Esophagus squamous epithelium (tissue), 5 donors: ENCODE measurements at regions not wholly inside any gene's neighbourhood (a gene's known extent, or its start where the extent isn't known, plus 50 kb on each side); places are given as distances from the start of the nearest gene placed in this dataset.
"Not testable (repeated sequence)": the region's sequence is repeated elsewhere in the genome, so short reads cannot be mapped to it uniquely, and the experiment has no call there.

Experiments used
- DNase-seq: peaks from one replicate; lab custom pipeline; 2025; lab: John Stamatoyannopoulos, UW
- H3K27ac ChIP-seq, 4 donors: fragments of 200-600 bp; sonication (generic); one replicate each; pipeline ENCODE4 v1.5.1; 2016 to 2019; ENCODE audit warnings: mild to moderate bottlenecking in 1 of 4
- H3K27me3 ChIP-seq, 4 donors: fragments of 200-600 bp; sonication (generic); 1 replicate in 3 of 4; 2 replicates in 1 of 4; pipeline versions ENCODE4 v1.5.1 to v1.6.0; 2017 to 2021; ENCODE audit warnings: antibody characterized with exemption in 1 of 4
- H3K36me3 ChIP-seq, 3 donors: fragments of 200-600 bp; sonication (generic); one replicate each; pipeline ENCODE4 v1.5.1; 2016 to 2019
- H3K4me1 ChIP-seq, 3 donors: fragments of 200-600 bp; sonication (generic); one replicate each; pipeline ENCODE4 v1.5.1; 2017 to 2019
- H3K4me3 ChIP-seq, 4 donors: fragments of 200-600 bp; sonication (generic); 1 replicate in 3 of 4; 2 replicates in 1 of 4; pipeline ENCODE4 v1.5.1; 2016 to 2019; ENCODE audit warnings: mild to moderate bottlenecking in 2 of 4, moderate library complexity in 1 of 4
- H3K9me3 ChIP-seq, 3 donors: fragments of 200-600 bp; sonication (generic); one replicate each; pipeline ENCODE4 v1.5.1; 2016 to 2019
- POLR2A ChIP-seq, 4 donors: fragments of 450-650 bp; IDR thresholded peaks; one replicate each; pipeline ENCODE4 v1.6.1; 2017; ENCODE audit warnings: antibody characterized with exemption in 4 of 4, mild to moderate bottlenecking in 4 of 4, moderate library complexity in 3 of 4
- WGBS, 2 donors: methylation state at CpG; one replicate each; pipeline ENCODE4 v1.1.5; 2018; 5-methylcytosine and 5-hydroxymethylcytosine counted together
- intact Hi-C: fragments of 100-400 bp; cut with DNase I; formaldehyde crosslinking; loops from one replicate; pipeline ENCODE4 v1.15.0; 2022
- TF ChIP-seq, protein P1 (sequence below), 6 experiments: fragments of 450-650 bp in 4 of 6; fragments of 200-600 bp in 2 of 6; sonication (generic) in 2 of 6; IDR thresholded peaks; one replicate each; pipeline ENCODE4 v1.5.1; 2016 to 2019; ENCODE audit warnings: antibody characterized with exemption in 6 of 6, mild to moderate bottlenecking in 4 of 6, moderate library complexity in 4 of 6
- donor health status: DM: yes; HTN: yes; CAD: no.

DNA sequence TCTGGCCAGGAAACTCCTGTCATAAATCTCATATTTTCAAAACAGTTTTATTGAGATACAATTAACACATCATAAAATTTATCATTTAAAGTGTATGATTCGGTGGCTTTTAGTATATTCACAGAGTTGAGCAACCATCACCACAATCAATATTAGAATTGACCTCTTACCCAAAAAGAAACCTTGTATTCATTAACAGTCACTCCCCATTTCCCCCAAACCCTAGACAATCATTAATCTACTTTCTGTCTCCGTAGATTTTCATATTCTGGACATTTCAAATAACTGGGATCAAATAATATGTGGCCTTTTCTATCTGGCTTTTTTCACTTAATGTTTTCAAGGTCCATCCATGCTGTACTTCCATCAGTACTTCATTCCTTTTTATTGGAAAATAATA is 145.7 kb upstream of the RORA start:
- Histone ChIP-seq H3K9me3 (no peaks in the 10 kb centered on the region), H3K36me3 (no peaks in the 10 kb centered on the region), H3K4me3 (no peak overlapping the region), H3K4me1 (no peaks in the 10 kb centered on the region), H3K27ac (no peak overlapping the region), H3K27me3 (no peaks in the 10 kb centered on the region)
- 83 to 87% methylated on average over 2 of the region's 2 CpGs for WGBS, 2 donors
- TF ChIP-seq, protein P1, sequence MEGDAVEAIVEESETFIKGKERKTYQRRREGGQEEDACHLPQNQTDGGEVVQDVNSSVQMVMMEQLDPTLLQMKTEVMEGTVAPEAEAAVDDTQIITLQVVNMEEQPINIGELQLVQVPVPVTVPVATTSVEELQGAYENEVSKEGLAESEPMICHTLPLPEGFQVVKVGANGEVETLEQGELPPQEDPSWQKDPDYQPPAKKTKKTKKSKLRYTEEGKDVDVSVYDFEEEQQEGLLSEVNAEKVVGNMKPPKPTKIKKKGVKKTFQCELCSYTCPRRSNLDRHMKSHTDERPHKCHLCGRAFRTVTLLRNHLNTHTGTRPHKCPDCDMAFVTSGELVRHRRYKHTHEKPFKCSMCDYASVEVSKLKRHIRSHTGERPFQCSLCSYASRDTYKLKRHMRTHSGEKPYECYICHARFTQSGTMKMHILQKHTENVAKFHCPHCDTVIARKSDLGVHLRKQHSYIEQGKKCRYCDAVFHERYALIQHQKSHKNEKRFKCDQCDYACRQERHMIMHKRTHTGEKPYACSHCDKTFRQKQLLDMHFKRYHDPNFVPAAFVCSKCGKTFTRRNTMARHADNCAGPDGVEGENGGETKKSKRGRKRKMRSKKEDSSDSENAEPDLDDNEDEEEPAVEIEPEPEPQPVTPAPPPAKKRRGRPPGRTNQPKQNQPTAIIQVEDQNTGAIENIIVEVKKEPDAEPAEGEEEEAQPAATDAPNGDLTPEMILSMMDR (IDR thresholded peaks at IDR 0.05): no peak
- no peak for TF ChIP-seq POLR2A (IDR thresholded peaks at IDR 0.05)
- intact Hi-C loops: no loop called here
- DNase-seq: no peak

GRCh38 chr15:61367953-61368352 is 138.9 kb upstream of the RORA start:
- Histone ChIP-seq H3K27me3 (peaks cover 0 to 13% (median 0%) of the 10 kb centered on the region in 4 donors), H3K9me3 (peaks cover 0 to 7% (median 0%) of the 10 kb centered on the region in 3 donors), H3K36me3 (no peaks in the 10 kb centered on the region), H3K4me1 (no peaks in the 10 kb centered on the region), H3K4me3 (no peak overlapping the region), H3K27ac (no peak overlapping the region)
- 92 to 100% methylated on average over 2 of the region's 2 CpGs for WGBS, 2 donors
- TF ChIP-seq POLR2A (IDR thresholded peaks at IDR 0.05): no peak
- TF ChIP-seq, protein P1 (IDR thresholded peaks at IDR 0.05): peak in 1 of 6 experiments; percentile 27
- DNase-seq: no peak
- intact Hi-C loops: no loop called here

DNA sequence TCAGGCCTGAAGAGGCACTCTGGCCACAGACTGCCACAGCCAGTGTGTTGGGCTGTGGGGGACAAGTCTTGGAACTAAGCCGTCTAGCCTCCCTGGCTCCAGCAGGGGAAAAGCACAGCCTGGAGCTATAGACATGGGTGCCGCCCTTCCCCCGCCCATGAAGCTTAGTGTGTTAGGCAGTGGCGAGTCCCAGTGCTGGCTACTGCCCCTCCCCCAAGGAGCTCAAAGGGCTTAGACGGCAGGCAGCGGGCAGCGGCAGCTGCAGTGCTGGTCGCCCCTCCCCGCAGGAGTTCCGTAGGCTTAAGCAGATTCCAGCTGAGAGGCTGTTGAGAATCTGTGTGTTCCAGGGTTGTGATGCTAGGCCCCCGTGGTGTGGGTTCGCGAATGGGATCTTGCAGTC is 135.8 kb upstream of the RORA start:
- no peak overlapping the region for H3K27ac ChIP-seq
- TF ChIP-seq POLR2A (IDR thresholded peaks at IDR 0.05): no peak
- TF ChIP-seq, protein P1 (IDR thresholded peaks at IDR 0.05): no peak
- no peak overlapping the region for H3K4me3 ChIP-seq
- H3K36me3 ChIP-seq: no peaks in the 10 kb centered on the region
- no peaks in the 10 kb centered on the region for H3K4me1 ChIP-seq
- intact Hi-C loops: no loop called here
- DNase-seq: no peak
- peaks cover 0 to 9% (median 0%) of the 10 kb centered on the region in 3 donors for H3K9me3 ChIP-seq
- peaks cover 0 to 13% (median 0%) of the 10 kb centered on the region in 4 donors for H3K27me3 ChIP-seq
- WGBS, 2 donors: 39% methylated on average over 6 of the region's 13 CpGs; no CpG with 5 or more reads in 1 of the 2 donors

DNA sequence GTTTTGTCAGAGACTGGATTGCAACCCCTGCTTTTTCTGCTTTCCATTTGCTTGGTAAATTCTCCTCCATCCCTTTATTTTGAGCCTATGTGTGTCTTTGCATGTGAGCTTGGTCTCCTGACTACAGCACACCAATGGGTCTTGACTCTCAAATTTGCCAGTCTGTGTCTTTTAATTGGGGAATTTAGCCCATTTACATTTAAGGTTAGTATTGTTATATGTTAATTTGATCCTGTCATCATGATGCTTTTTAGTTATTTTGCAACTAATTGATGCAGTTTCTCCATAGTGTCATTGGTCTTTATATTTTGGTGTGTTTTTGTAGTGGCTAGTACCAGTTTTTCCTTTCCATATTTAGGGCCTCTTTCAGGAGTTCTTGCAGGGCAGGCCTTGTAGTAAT is 133.8 kb upstream of the RORA start:
- H3K4me3 ChIP-seq, H3K4me1 ChIP-seq, H3K9me3 ChIP-seq, H3K27ac ChIP-seq, intact Hi-C loops, DNase-seq, H3K36me3 ChIP-seq: not testable (repeated sequence)
- H3K27me3 ChIP-seq: peaks cover 0 to 13% (median 0%) of the 10 kb centered on the region in 4 donors

DNA sequence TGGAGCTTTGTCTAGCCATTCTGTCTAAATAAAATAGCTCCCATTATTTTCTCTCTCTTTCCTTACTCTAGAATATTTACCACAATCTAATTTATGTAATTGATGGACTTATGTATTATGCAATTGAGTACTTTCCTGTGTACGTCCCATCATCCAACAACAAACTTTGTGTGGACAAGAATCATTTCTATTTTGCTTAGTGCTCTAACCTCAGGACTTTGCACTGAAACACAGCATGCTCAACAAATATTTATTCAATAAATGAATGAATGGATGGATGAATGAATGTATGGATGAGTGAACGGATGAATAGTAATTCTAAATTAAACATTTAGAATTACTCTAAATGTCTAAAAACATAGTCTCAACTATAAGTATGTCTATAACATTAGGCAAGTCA is 115.2 kb upstream of the RORA start:
- WGBS, 2 donors: 59 to 64% methylated on average over 2 of the region's 2 CpGs
- H3K27ac ChIP-seq: no peak overlapping the region
- no peaks in the 10 kb centered on the region for H3K9me3 ChIP-seq
- no peaks in the 10 kb centered on the region for H3K36me3 ChIP-seq
- H3K27me3 ChIP-seq: no peaks in the 10 kb centered on the region
- H3K4me3 ChIP-seq: no peak overlapping the region
- no peak for TF ChIP-seq POLR2A (IDR thresholded peaks at IDR 0.05)
- TF ChIP-seq, protein P1 (IDR thresholded peaks at IDR 0.05): no peak
- no peak for DNase-seq
- intact Hi-C loops: no loop called here
- no peaks in the 10 kb centered on the region for H3K4me1 ChIP-seq

DNA sequence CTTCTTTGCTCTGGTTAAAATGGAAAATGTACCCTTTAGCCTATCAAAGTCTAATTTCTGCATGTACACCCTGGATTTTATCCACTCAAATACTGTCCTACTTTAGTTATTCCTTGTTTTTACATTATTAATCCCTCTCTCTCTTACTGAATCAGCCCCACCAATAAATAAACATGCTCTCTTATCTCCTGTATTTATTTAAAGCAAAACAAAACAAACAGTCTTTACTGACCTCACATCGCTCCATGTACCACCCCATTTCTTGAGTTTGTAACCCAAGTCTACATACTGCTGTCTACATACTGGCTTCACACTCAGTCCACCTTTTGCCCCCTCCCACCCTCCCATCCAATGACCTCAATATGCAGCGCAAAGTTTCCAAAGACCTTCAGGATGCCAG is 113.3 kb upstream of the RORA start:
- Histone ChIP-seq H3K4me1 (no peaks in the 10 kb centered on the region), H3K9me3 (no peaks in the 10 kb centered on the region), H3K27ac (no peak overlapping the region), H3K27me3 (no peaks in the 10 kb centered on the region), H3K36me3 (no peaks in the 10 kb centered on the region), H3K4me3 (no peak overlapping the region)
- 78 to 81% methylated on average over 2 of the region's 2 CpGs for WGBS, 2 donors
- intact Hi-C loops: no loop called here
- TF ChIP-seq POLR2A (IDR thresholded peaks at IDR 0.05): no peak
- TF ChIP-seq, protein P1 (IDR thresholded peaks at IDR 0.05): no peak
- DNase-seq: no peak
